ENCODE measurements at regions not wholly inside any gene's neighbourhood (a gene's known extent, or its start where the extent isn't known, plus 50 kb on each side); places are given as distances from the start of the nearest gene placed in this dataset.

- TF ChIP-seq BCL3 (IDR thresholded peaks at IDR 0.05): no peak
- TF ChIP-seq RCOR1 (IDR thresholded peaks at IDR 0.05; ENCODE audit: low read depth, low read length): no peak
- TF ChIP-seq MAZ (IDR thresholded peaks at IDR 0.05; ENCODE audit: borderline replicate concordance, low read depth, low read length): no peak
- no peak for TF ChIP-seq ESRRA (IDR thresholded peaks at IDR 0.05; ENCODE audit: borderline replicate concordance, low read length)
Measured at GRCh38 chr2:20543469-20544152, 96.7 kb downstream of the RHOB start (continued).

GRCh38 chr2:20544153-20544747, 97.4 kb downstream of the RHOB start:
- Histone ChIP-seq H3K4me3 (no peak overlapping the region), H3K9me3 (peaks cover 6% of the 10 kb centered on the region; the same call in 1 of the 3 replicates), H3K4me1 (peaks cover 7% of the 10 kb centered on the region; the same call in 2 of the 3 replicates), H3K4me2 (no peak overlapping the region), H3K27ac (no peak overlapping the region)
- POLR2A ChIA-PET: interaction anchor here (0.5 kb wide), 1 partner anchor 100 kb away, joined by 3 read pairs; no protein-coding TSS in a partner anchor
- FAIRE-seq: no peak
- whole genome bisulfite sequencing (ENCODE audit: missing lambda C conversion rate): 85% methylated on average over 8 of the region's 8 CpGs
- no peak for DNase-seq (ENCODE audit: low read depth in 1 of 2, low spot score in 1 of 2)
- CTCF ChIA-PET: interaction anchor here (1.3 to 1.7 kb wide), 3 partner anchors 12 to 35 kb away, joined by 3 to 5 read pairs (median 3); no protein-coding TSS in a partner anchor
- TF ChIP-seq HEYL (CRISPR knock-in tag; IDR thresholded peaks at IDR 0.05): no peak
- TF ChIP-seq ZFP36 (IDR thresholded peaks at IDR 0.05; ENCODE audit: borderline replicate concordance, partially characterized antibody): no peak
- TF ChIP-seq CHD2 (IDR thresholded peaks at IDR 0.05; ENCODE audit: low read length, partially characterized antibody): no peak
- TF ChIP-seq MAX (IDR thresholded peaks at IDR 0.05): no peak
- TF ChIP-seq EHF (CRISPR knock-in tag; IDR thresholded peaks at IDR 0.05): no peak
- TF ChIP-seq MAFK (IDR thresholded peaks at IDR 0.05; ENCODE audit: partially characterized antibody): no peak
- no peak for TF ChIP-seq CEBPB (IDR thresholded peaks at IDR 0.05)
- no peak for TF ChIP-seq ZC3H11A (IDR thresholded peaks at IDR 0.05)
- TF ChIP-seq NPAS2 (CRISPR knock-in tag; IDR thresholded peaks at IDR 0.05; ENCODE audit: borderline replicate concordance): no peak
- ATAC-seq: no peak

- CTCF ChIA-PET: interaction anchor here (1.2 to 2.5 kb wide), 2 partner anchors 12 to 26 kb away, joined by 3 to 9 read pairs; no protein-coding TSS in a partner anchor
- no peak overlapping the region for H3K4me2 ChIP-seq
- no peak overlapping the region for H3K27ac ChIP-seq
- no peak for TF ChIP-seq FOXS1 (CRISPR knock-in tag; IDR thresholded peaks at IDR 0.05)
- TF ChIP-seq BHLHE40 (IDR thresholded peaks at IDR 0.05; ENCODE audit: low read depth, low read length): no peak
- TF ChIP-seq ZFP36 (IDR thresholded peaks at IDR 0.05; ENCODE audit: borderline replicate concordance, partially characterized antibody): no peak
- TF ChIP-seq ESRRA (IDR thresholded peaks at IDR 0.05; ENCODE audit: borderline replicate concordance, low read length): no peak
- TF ChIP-seq CBX2 (IDR thresholded peaks at IDR 0.05; ENCODE audit: borderline replicate concordance, low read depth): no peak
- no peak for TF ChIP-seq NFE2L2 (conservative IDR thresholded peaks at IDR 0.05; ENCODE audit: low read length)
- no peaks in the 10 kb centered on the region for H3K4me1 ChIP-seq
- WGBS (ENCODE audit: missing lambda C conversion rate): 74% methylated on average over 9 of the region's 9 CpGs
- no peak for DNase-seq (ENCODE audit: low read depth in 1 of 2, low spot score in 1 of 2)
- H3K9me3 ChIP-seq: peaks cover 6% of the 10 kb centered on the region; the same call in 1 of the 3 replicates
- FAIRE-seq: no peak
- POLR2A ChIA-PET: no interaction called here
- no peak overlapping the region for H3K4me3 ChIP-seq
- no peak for ATAC-seq
Measured at GRCh38 chr2:20549144-20549543, 101.8 kb downstream of the HS1BP3 start.

- no peak overlapping the region for H3K4me3 ChIP-seq
- POLR2A ChIA-PET: no interaction called here
- no peak for TF ChIP-seq FOSL2 (IDR thresholded peaks at IDR 0.05)
- TF ChIP-seq FOSL2 (CRISPR knock-in tag; IDR thresholded peaks at IDR 0.05): no peak
- no peak for TF ChIP-seq JUN (IDR thresholded peaks at IDR 0.05)
- no peak for TF ChIP-seq EHMT2 (IDR thresholded peaks at IDR 0.05; ENCODE audit: low read depth)
- TF ChIP-seq MAX (IDR thresholded peaks at IDR 0.05): no peak
- TF ChIP-seq FOSB (CRISPR knock-in tag; IDR thresholded peaks at IDR 0.05): no peak
- TF ChIP-seq MAZ (IDR thresholded peaks at IDR 0.05; ENCODE audit: borderline replicate concordance, low read depth, low read length): no peak
- TF ChIP-seq REST (IDR thresholded peaks at IDR 0.05): no peak
- TF ChIP-seq KDM5A (IDR thresholded peaks at IDR 0.05): no peak
Measured at GRCh38 chr2:20549691-20550348, 101.1 kb downstream of the HS1BP3 start.

More at GRCh38 chr2:20549691-20550348, 101.1 kb downstream of the HS1BP3 start:
- CTCF ChIA-PET: interaction anchor here (1.2 to 2.5 kb wide), 3 partner anchors 8 to 25 kb away, joined by 3 to 9 read pairs (median 4); no protein-coding TSS in a partner anchor
- WGBS (ENCODE audit: missing lambda C conversion rate): 91% methylated on average over 1 of the region's 1 CpG
- Histone ChIP-seq H3K9me3 (peaks cover 6% of the 10 kb centered on the region; the same call in 1 of the 3 replicates), H3K4me2 (no peak overlapping the region), H3K27ac (no peak overlapping the region), H3K4me1 (no peaks in the 10 kb centered on the region)
- no peak for DNase-seq (ENCODE audit: low read depth in 1 of 2, low spot score in 1 of 2)
- no peak for FAIRE-seq
- ATAC-seq: no peak

Data from A549 (cell line).